ENCODE measurements at regions not wholly inside any gene's neighbourhood (a gene's known extent, or its start where the extent isn't known, plus 50 kb on each side); places are given as distances from the start of the nearest gene placed in this dataset.
A peak's percentile ranks its signal among the peaks of the same experiment; 100 is the strongest.

DNA sequence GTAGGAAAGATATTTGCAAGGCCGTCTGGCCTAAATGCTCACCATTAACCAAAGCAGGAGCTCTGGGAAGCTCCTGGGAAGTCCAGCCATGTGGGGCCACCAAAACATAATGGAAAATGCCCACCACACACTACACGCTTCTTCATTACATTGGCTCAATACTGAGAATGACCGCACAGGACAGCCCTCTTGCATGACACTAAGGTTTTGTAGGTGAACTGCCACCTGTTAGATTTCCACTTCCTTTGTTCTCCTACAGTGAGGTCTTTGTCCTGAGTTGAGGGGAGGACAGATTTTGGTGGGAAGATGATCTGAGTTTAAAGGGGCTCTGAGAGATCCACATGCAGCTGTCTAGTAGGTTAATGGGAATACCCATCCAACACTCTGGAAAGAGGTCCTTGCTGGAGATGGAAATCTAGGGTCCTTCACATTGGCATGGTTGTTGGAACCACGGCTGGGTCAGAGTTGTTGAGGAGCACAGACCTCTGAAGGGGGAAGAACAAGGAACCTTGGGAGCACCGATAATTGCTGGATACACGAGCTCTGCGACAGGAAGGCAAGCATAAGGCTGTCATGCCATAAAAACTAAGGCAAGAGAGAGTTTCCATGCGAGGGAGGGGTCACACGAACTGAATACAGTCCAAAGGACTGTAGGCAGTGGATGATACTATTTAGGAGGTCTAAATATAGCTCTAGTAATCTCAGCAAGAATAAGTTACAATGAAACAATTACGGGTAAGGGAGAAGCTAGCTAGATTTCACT is 105.5 kb upstream of the IRF2BP2 start:
- Histone ChIP-seq H3K4me1 (ENCODE audit: insufficient read depth, low read length) (peaks cover 94% of the 10 kb centered on the region), H3K36me3 (replicated peaks in 1 of 2; ENCODE audit: control insufficient read depth in 1 of 2, insufficient read depth in 2 of 2, low read length in 2 of 2) (no peaks in the 10 kb centered on the region; a peak in 1 of 5 replicates), H3K9ac (ENCODE audit: insufficient read depth, low read depth, low read length) (peak overlapping the region; percentile 98), H3K9me3 (ENCODE audit: low read length) (no peaks in the 10 kb centered on the region), H2AFZ (ENCODE audit: low read length) (no peak overlapping the region), H3K79me2 (ENCODE audit: insufficient read depth, low read length) (peaks cover 48% of the 10 kb centered on the region), H3K4me3 (replicated peaks in 1 of 3; ENCODE audit: insufficient read depth in 1 of 3, low read depth in 2 of 3, low read length in 3 of 3) (peak overlapping the region; percentile 40 to 75 (median 44)), H3K27me3 (ENCODE audit: control insufficient read depth in 1 of 2, insufficient read depth in 2 of 2, low read length in 2 of 2) (no peaks in the 10 kb centered on the region; a peak in 1 of 5 replicates), H4K20me1 (ENCODE audit: insufficient read depth, low read length) (no peaks in the 10 kb centered on the region), H3K27ac (ENCODE audit: extremely low read length, insufficient read depth, low read length) (peak overlapping the region; percentile 99), H3K4me2 (ENCODE audit: low read depth, low read length) (peak overlapping the region; percentile 99)
- FAIRE-seq (no peak), DNase-seq (ENCODE audit: low spot score) (peak; percentile 57), ATAC-seq (no peak)
- WGBS (ENCODE audit: low lambda C conversion rate), result 30% methylated on average over 10 of the region's 10 CpGs
- ChIA-PET CTCF (ENCODE audit: low intra/inter-chr PET ratio, low total read pairs) (interaction anchor here (0.8 kb wide), 1 partner anchor 161 kb away, joined by 3 read pairs; no protein-coding TSS in a partner anchor), POLR2A (interaction anchor here (0.6 to 19.4 kb wide), 46 partner anchors 8 to 370 kb away, joined by 3 to 1137 read pairs (median 10); partner anchors contain the start of genes IRF2BP2 and TARBP1)
- BruUV-seq (replicated peaks), result TSS peak; percentile 44
- intact Hi-C loops (cut with micrococcal nuclease; ENCODE audit: unreplicated experiment), result loop anchor here (1.0 to 2.0 kb wide), 3 partner anchors 72 to 161 kb away; no protein-coding TSS in a partner anchor
- in situ Hi-C loops (cut with HindIII; ENCODE audit: extremely low pct_ligation_motif_present, low pct_unique_long_range_greater_than_20kb), result loop anchor here (5.0 to 10.0 kb wide), 2 partner anchors 103 to 221 kb away; partner anchors contain the start of gene IRF2BP2
- TF ChIP-seq CREB1 (IDR thresholded peaks at IDR 0.05) (no peak), CREB1 (CRISPR knock-in tag; IDR thresholded peaks at IDR 0.05) (no peak), SUZ12 (IDR thresholded peaks at IDR 0.05; ENCODE audit: low read depth, low read length) (no peak), AGO2 (optimal IDR thresholded peaks at IDR 0.05; ENCODE audit: low read depth, low read length) (no peak), ZNF619 (CRISPR knock-in tag; IDR thresholded peaks at IDR 0.05) (0 out of 2 replicates have a peak, but pooled peaks have one; percentile 9), POLR2A (IDR thresholded peaks at IDR 0.05; ENCODE audit: insufficient read depth in 1 of 2, low read depth in 2 of 2, low read length in 2 of 2) (peak in 1 of 2 experiments; percentile 45; a peak in 2 of 4 replicates), ETV6 (CRISPR knock-in tag; conservative IDR thresholded peaks at IDR 0.05) (no peak), RARA (CRISPR knock-in tag; IDR thresholded peaks at IDR 0.05) (no peak), ZC3H4 (CRISPR knock-in tag; IDR thresholded peaks at IDR 0.05; ENCODE audit: borderline replicate concordance) (peak; percentile 84), MAFF (IDR thresholded peaks at IDR 0.05; ENCODE audit: low read depth, low read length) (no peak), FOXA3 (CRISPR knock-in tag; IDR thresholded peaks at IDR 0.05) (0 out of 2 replicates have a peak, but pooled peaks have one; percentile 4), SOX13 (IDR thresholded peaks at IDR 0.05) (no peak), SOX13 (CRISPR knock-in tag; conservative IDR thresholded peaks at IDR 0.05 in 1 of 2, IDR thresholded peaks at IDR 0.05 in 1 of 2) (peak in 1 of 2 experiments; percentile 7; a peak in 2 of 4 replicates), PHF8 (CRISPR knock-in tag; IDR thresholded peaks at IDR 0.05) (peak; percentile 1; the same call in 1 of the 2 replicates), ZNF552 (CRISPR knock-in tag; IDR thresholded peaks at IDR 0.05; ENCODE audit: borderline replicate concordance) (no peak), STAT5B (CRISPR knock-in tag; IDR thresholded peaks at IDR 0.05) (no peak), ZNF724P (CRISPR knock-in tag; IDR thresholded peaks at IDR 0.05; ENCODE audit: borderline replicate concordance) (no peak), KLF15 (CRISPR knock-in tag; IDR thresholded peaks at IDR 0.05; ENCODE audit: borderline replicate concordance) (no peak), RELA (CRISPR knock-in tag; IDR thresholded peaks at IDR 0.05) (no peak), FOXA1 (IDR thresholded peaks at IDR 0.05) (no peak), FOXA1 (CRISPR knock-in tag; IDR thresholded peaks at IDR 0.05) (no peak)
- TF ChIP-seq, protein P1, sequence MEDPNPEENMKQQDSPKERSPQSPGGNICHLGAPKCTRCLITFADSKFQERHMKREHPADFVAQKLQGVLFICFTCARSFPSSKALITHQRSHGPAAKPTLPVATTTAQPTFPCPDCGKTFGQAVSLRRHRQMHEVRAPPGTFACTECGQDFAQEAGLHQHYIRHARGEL (CRISPR knock-in tag; IDR thresholded peaks at IDR 0.05), result no peak
- TF ChIP-seq, protein P2, sequence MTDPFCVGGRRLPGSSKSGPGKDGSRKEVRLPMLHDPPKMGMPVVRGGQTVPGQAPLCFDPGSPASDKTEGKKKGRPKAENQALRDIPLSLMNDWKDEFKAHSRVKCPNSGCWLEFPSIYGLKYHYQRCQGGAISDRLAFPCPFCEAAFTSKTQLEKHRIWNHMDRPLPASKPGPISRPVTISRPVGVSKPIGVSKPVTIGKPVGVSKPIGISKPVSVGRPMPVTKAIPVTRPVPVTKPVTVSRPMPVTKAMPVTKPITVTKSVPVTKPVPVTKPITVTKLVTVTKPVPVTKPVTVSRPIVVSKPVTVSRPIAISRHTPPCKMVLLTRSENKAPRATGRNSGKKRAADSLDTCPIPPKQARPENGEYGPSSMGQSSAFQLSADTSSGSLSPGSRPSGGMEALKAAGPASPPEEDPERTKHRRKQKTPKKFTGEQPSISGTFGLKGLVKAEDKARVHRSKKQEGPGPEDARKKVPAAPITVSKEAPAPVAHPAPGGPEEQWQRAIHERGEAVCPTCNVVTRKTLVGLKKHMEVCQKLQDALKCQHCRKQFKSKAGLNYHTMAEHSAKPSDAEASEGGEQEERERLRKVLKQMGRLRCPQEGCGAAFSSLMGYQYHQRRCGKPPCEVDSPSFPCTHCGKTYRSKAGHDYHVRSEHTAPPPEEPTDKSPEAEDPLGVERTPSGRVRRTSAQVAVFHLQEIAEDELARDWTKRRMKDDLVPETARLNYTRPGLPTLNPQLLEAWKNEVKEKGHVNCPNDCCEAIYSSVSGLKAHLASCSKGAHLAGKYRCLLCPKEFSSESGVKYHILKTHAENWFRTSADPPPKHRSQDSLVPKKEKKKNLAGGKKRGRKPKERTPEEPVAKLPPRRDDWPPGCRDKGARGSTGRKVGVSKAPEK (CRISPR knock-in tag; IDR thresholded peaks at IDR 0.05; ENCODE audit: borderline replicate concordance), result no peak
